Stimulated activated CD4-positive, alpha-beta T cell treated with anti-CD3 and anti-CD28 coated beads, Interleukin-12 subunit alpha, Interleukin-12 subunit beta, amount 100 ng/mL, for 48 hours (primary cell): ENCODE measurements at regions not wholly inside any gene's neighbourhood (a gene's known extent, or its start where the extent isn't known, plus 50 kb on each side); places are given as distances from the start of the nearest gene placed in this dataset.

Experiments used
- DNase-seq, 3 donors: peaks; one replicate each; pipeline ENCODE4 v3.0.0-alpha.2; 2020; ENCODE audit warnings: low read depth in 2 of 3, low spot score in 1 of 3

DNA sequence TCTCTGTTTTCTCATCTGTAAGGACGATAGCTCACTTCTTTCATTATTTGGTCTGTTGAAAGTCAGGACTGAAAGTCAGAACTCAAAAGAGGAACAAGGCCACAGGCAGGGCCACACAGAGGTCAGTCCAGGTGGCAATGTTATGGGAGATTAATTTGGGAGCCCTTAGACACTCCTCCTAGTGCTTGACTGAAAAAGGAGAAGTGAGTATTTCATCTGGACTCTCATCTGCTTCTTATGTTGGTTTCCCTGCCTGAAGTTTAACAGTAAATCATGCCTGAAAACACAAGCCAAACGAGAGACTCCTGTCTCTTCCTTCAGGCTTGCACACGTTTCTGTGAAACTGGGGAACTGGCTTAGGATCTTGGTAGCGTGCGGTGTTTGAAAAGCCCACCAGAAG, 248.5 kb downstream of the BUB3 start:
- no peak for DNase-seq

DNA sequence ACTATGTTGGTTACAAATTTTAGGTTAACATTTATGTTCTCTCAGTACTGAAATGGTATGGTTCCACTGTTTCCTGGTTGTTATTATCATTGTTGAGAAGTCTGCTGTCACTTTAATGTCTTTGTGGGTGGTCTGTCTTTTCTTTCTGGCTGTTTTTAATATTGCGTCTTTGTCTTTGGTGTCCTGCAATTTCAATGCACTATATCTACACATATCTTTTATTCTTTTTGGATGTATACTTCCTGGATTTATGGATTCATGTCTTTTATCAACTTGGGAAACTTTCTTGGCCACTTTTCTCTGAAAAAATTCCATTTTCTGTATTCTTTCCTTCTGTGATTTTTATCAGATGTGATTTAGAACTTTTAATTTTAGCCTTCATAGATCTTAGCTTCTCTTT, 250.2 kb downstream of the BUB3 start:
- no peak for DNase-seq

DNA sequence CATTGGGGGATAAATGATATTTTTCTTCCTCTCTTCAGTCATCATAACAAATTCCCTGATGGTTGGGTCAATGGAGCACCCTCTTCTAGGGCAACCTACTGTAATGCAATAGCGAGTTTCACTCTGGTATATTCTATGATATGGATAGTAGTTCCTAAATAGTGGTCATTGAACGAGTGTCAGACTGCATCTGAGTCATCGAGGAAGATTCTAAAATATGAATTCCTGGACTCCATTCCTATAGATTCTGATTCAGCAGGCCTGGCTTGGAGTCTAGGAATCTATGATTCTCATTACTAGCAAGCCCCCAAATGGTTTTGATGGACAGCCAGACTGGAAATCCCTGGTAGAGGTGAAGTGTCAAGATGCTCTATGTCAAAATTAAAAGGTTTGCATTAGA, 254.5 kb downstream of the BUB3 start:
- no peak for DNase-seq

DNA sequence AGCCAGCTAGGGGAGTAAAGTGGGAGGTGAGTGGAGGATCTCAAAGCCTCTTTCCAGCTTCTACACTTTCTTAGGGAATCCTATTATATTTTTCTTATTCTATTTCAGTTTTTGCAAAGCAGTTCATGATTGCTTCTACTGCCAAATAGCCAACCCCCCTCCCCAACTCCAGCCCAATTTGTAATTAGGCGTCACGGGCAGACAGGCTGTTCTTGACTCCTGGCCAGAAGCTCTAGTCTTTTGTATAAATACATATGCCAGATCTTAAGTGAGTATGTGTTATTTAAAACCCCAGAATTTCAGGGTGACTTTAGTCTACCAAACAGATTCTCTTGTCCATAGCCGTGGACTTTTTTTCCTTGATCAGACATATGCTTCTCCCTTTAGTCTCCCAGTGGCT, 255.2 kb downstream of the BUB3 start:
- no peak for DNase-seq

DNA sequence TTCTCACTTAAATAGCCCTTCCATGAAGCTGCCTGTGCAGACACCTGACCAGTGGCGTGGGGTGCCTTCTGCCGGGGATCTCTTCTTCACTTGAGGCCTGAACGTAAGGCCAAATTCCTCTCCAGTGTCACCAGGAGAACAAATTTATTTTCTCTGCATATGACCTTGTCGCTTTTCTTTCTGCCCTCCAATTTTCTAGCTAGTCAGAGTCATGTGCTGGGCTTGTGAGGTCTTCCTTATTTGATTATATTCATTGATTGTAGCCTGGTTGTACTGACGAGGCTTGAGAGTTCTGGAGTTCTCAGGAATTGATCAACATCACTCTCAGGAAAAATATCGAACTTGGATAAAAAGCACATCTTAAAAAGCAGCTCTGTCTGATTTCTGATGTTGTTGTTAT, 255.7 kb downstream of the BUB3 start:
- DNase-seq = no peak

DNA sequence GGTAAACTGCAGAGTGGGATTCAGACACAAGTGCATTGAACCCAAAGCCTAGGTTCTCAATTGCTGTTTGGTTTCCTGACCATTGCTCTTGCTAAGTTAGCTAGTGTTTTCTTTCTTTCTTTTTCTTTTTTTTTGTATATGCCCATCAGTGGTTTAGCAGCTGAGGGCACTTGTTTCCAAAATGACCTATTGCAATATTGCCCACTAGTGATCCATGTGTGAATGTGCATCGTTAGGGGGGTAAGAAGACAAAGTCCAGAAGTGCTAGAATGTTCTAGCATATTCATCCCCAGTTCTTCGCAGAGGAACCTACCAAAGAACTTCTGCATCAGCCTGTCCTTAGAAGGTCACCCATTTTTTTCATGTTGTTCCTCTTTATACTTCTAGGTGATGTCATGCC, 252.8 kb upstream of the GPR26 start:
- DNase-seq = no peak

DNA sequence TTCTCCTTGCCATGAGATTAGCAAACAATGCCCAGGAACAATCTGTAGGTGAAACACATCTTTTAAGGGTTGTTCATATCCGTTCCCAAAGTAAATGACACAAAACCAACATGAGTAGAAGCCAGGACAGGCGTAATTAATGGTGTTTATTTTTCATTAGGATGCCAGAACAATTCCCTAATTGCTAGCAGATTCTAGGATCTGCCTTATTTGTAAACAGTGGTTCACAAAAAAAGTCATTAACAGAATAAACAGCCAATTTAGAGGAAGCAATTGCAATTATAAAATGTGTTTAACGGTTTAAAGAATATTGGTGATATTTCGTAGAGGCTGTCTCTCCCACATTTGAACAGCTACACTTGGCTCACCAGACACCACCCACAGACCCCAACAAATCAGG, 250.6 kb upstream of the GPR26 start:
- no peak for DNase-seq

DNA sequence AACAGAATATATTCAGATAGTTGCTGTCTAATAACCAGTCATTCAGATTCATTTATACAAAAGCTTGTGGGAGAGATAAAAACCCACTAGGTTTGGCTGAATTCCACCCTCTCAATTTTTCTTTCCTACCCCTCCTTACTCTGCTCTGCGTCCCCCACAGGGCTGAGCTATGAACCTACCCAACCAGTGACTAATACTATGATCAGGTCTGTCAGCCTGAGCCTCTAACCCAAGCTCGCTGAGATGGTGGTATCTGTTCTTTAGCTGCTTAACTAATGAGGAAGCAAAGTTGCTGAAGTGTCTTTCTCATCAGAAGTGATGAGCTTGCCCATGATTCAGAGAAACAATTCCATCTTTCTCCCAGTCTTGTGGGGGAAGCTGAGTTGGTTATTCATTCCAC, 248.7 kb upstream of the GPR26 start:
- no peak for DNase-seq

DNA sequence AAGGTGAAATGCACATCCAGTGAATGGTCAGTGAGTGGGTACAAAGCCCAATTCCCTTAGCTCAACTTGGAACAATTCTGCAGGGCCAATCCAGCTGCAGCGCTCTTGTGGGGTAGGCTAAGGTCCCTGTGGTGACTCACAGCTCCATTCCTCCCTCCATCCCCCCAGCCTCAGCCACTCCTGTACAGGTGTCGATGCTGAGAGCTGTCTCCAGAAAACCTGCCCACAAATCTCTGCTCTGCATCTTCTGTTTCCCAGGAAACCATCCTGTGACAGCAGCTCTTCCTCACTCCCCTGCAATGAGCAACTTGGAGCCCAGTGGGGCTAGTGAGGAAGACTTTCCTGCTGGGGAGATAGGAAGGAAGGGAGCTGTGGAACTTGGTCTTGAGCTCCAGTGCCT, 244.7 kb upstream of the GPR26 start:
- DNase-seq = no peak

DNA sequence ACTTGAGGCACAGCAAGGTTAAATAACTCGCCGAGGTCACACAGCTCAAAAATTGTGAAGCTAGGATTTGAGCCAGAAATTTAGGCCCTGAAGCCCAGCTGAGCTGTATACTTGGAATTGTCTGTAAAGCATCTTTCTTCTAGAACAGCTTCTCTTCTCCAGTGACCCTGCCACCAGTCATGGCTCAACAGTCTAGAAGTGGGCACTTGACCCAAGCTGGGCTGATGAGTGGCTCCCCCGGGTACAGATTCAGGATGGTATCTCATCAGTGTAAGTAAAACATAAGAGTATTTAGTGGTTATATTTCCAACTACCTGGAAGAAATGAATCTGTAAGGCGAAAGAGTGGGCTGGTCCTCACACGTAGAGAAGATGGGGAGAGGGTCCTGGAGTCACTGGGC, 243.9 kb upstream of the GPR26 start:
- DNase-seq = no peak

DNA sequence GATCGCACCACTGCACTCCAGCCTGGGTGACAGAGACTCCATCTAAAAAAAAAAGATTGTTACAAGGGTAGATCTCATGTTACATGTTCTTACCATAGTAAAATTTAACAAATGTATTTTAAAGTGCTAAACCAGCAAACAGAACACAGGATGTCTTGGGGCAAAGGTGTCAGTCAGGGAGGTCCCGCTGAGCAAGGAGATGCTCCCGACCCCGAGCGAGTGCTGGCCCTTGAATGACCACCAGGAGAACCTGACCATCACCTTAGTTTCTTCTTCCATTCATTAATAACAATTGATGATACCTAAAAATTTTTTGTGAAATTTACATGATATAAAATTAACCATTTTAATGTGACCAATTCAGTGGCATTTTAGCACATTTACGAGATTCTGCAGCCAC, 241.6 kb upstream of the GPR26 start:
- no peak for DNase-seq

DNA sequence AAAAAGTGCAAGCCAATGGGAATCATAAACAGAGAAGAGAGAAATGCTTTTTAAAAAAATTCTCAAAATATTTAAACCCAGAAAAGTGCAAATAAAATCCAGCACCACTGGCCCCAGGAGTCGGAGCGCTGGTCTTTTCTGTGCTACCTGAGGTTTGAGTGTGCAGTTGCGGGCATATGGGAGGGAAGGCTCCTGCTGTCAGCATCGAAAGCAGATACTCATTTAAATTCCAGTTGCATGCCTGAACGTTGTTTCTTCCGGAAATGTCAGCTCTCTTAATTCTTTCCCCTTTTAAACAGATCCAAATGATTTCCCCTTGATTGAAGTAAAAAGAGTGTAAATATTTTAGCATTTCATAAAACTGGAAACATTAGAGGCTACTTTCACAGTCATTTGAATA, 240.5 kb upstream of the GPR26 start:
- no peak for DNase-seq

DNA sequence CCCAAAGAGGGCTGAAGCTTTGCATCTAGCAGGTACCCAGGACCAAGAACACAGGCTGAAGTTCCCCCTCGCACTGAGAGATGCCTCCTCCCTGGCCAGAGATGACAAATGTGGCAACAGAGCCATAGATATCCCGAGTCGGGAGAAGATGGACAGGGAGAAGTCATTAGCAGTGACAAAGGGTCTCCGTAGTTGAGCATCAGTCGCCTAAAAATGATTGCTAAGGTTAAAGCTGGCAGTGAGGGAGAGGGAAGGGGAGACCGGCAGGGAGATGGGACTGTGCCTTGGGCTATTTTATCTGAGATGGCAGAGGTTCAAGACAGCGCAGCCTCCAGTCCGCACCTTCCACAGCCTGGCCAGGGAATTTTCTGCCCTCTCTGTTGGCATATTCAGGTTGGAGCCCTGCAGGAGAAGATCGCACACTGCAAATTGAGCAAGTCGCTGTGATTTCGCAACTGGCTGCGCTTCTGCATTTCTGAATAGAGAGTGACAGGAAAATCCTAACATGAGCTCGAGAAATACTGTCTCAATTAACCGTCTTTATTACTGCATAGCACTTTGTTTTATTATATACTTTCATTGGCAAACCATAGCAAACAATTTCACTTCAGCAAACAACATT, 238.9 kb upstream of the GPR26 start:
- DNase-seq = no peak

DNA sequence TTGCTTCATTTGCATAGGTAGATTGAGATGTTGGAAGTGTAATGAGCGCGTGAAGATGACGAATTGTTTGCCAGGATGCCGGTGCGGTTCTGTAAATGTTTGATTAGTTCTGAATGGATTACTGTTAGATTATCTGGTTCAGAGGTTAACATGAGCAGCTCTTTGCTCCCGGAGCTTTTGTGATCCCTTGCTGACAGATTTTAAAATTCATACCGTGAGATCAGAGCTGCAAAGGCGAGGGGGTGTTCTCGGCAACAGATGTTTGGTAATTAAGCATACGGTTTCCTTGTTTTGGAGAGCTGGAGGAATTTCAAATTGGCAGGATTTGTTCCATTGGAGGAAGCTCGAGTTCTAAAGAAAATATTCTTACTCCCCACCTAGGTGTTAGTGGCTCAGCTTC, 237.8 kb upstream of the GPR26 start:
- DNase-seq = no peak

DNA sequence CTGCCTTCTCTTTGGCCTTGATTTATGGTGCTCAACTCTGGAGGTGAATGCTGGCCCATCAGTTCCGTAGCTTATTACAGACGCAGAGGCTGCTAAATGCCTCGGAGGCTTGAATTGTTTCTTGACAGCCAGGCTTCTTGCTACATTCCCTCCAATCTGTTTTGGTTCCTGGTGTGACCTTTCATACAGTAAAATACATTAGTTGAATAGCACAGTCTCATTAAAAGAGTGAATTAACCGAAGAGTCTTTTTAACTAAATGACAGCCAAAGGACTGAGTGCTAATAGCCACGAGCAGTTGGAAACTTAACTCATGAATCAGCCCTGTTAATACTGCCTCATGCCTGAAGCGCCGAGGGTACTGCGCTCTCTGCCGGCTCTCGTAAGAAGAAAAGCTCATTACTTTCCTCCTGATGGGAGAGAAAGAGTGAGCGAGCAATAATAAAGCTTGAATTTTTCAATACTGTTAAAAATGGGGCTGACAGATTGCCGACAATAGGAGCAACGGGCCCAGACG, 236.4 kb upstream of the GPR26 start:
- no peak for DNase-seq

DNA sequence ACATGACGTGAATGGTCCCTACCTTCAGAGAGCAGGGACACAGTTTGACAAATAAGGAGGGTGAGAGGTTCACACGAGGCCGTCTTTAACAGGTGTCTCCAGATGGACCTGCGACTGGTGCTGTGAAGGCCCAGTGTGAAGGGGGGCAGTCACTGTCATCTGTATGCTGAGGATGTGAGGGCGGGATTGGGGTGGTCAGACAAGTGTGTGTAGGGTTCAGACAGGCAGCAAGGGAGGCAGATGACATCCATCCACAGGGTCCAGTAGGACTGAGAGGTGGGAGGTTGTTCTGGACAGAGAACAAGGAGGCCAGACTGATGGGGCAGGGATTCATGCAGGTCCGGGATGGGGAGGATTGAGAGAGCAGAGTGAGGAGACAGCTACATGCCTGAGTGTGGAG, 232.6 kb upstream of the GPR26 start:
- no peak for DNase-seq

DNA sequence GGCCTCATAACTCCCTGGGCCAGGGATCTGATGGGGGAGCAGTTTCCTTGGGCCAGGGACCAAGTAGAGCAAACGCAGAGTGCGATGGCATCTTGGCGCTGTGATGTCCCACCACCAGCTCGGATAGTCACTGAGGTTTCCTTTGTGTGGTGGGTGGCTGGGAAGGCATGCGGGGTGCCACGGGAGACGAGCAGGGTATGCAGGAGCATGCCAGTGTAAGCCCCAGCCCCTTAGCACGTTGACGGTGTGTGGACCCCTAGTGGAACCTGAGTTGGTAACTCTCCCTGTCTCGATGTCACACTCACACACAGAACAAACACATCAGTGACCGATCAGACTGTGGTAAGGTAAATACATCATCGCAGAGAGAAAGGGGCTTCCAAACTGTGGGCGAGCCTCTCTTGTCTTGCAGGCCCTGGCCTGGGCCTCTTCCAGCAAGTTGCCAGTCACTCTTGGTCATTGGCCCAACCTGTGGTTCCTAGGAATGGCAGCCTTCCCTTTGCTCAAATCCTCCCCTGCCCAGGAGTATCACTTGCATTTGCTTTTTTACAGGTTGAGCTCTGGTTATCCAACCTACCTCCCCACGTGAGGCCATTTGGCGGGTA, 231.6 kb upstream of the GPR26 start:
- DNase-seq = no peak

DNA sequence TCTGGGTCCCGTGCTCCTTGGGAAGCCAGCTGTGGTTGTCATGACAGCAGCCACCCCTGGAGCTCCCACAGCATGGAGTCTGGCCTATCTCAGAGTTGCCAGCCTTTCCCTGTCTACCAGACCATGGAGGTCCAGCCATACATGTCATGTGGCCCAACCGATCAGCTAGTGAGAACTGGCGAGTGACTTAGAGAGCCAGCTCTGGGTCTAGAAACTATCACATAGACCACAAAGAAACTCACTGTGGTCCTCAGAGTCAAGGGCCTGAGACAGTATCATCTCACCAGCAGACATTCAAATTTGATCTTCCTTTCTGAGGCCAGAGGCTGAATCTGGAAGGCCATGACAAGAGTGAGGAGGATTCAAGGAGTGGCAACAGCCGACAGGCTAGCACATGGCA, 223.3 kb upstream of the GPR26 start:
- no peak for DNase-seq

DNA sequence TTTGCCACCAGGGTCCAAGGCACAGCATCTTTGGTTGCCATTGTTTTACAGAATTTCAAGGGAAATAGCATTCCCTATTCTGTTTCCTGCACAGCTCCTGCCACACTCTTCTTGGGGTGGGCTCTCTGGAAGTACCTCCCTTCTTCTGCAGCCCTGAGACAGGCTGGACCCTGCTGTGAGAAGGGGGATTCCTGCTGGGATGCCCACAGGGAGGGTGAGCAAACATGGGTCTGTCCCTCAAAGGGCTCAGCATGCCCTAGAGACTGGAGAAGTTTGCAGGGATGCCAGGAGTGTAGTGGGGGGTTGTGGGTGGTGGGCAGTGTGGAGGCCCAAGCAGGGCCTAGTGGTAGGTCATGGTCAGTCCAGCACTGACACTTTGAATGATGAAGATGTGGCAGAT, 222.2 kb upstream of the GPR26 start:
- DNase-seq = no peak

DNA sequence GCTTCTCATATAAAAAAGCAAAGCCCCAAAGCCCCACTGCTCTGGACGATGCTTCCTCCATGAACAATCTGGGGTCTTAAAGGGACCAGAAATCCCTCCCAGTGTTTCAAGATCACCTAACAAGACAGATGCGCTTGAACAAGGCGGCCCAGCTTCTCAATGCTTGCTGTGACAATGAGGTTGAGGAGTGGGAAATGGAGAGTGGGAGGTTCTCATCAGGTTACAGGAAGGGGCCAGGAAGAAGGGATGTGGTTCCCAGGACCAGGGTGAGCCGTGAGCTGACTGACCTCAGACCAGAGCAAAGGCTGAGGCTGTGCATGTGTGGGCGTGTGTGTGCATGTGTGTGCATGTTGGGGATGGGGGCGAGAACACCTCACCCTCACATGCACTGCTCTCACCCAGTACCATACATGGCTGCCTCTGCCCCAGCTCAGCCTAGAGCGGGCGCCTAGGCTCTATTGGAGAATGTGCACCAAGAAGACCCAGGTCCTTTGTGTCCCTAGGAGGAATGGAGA, 220.8 kb upstream of the GPR26 start:
- DNase-seq = no peak

DNA sequence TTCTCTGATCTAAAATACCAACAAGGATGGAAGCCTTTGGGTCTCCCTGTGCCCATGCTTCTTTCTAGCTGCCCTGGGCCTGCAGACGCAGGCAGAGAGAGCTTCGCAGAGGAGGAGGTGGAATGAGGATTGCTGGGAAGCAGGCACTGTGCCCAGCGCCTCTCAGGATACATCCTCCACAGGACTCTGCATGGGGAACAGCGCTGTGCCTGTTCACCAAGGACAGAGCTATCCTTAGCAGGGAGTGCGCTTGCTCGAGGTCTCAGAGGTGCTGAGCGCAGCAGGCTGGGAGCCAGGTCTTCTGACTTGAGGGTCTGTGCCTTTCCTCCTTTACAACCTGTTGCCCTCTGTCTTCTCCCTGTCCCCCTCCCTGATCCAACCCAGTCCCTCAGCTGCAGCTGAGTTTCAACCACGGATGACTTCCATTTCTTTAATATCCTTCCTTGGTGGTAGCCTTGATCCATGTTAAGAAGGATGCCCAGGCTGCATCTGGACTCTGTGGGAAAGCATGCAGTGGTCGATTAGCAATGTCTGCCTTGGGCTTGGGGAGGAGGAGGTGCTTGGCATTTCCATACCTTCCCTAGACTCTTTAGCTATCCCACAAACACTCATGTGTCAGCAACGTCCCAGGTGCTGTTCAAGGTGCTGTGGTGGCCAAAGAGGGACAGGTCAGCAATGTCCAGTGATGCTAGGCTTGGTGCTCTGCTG, 219.6 kb upstream of the GPR26 start:
- no peak for DNase-seq

DNA sequence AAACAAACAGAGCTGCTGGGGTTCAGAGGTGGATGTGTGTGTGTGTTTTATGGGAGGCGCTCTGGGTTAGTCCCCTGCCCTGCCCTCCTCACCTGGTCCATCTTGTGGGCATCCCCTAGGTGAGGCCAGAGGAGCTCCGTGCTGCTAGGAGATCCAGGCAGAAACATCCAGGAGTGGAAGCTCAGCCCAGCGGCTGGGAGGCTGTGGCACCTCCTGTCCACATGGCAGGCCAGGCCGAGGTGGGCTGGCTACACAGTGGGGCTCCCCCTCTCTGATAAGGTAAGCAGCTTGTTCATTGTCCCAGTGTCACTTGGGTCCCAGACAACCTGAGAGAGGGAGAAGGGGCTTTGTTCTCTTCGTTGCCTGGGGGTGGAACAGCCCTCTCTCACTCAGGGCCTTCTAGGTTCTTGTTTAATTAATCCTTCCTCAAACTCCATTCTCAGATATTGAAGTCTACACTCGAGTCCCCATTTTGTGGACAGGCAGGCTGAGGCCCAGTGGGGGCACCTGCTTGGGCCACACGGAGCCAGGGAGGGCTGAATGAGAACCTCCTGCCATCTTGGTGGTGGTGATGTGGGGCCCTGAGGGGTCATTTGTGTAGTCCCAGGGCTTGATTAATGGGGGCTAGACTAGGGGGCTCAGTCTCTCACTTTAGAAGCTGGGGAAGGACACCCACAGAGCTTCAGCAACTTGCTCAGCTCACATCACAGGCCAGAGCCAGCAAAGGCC, 216.8 kb upstream of the GPR26 start:
- DNase-seq = no peak
